SK-N-SH treated with all-trans-retinoic acid at 6 μM for 48 hours (cell line): ENCODE measurements at regions not wholly inside any gene's neighbourhood (a gene's known extent, or its start where the extent isn't known, plus 50 kb on each side); places are given as distances from the start of the nearest gene placed in this dataset.
A peak's percentile ranks its signal among the peaks of the same experiment; 100 is the strongest.

Source experiments
- ATAC-seq: fragments of 200-7000 bp; cut with Tn5 transposase; 3 replicates; pipeline ENCODE4 v1.9.1; 2020; ENCODE audit warnings: mild to moderate bottlenecking, moderate library complexity
- ARNTL ChIP-seq: fragments of 450-650 bp; formaldehyde crosslinking; IDR thresholded peaks from 2 replicates; pipeline ENCODE4 v1.5.0; 2020; ENCODE audit warnings: low read depth, mild to moderate bottlenecking, moderate library complexity, borderline replicate concordance
- BACH2 ChIP-seq: fragments of 250-450 bp; sonication (Bioruptor Pico); IDR thresholded peaks from 2 replicates; pipeline ENCODE4 v1.9.0; 2021; ENCODE audit warnings: mild to moderate bottlenecking, borderline replicate concordance
- CREB5 ChIP-seq: fragments of 250-450 bp; sonication (Bioruptor Pico); IDR thresholded peaks from 2 replicates; pipeline ENCODE4 v1.5.1; 2020; ENCODE audit warnings: low read depth, mild to moderate bottlenecking, moderate library complexity
- CSDC2 ChIP-seq: fragments of 250-450 bp; sonication (Bioruptor Pico); IDR thresholded peaks from 2 replicates; pipeline ENCODE4 v1.5.0; 2020; ENCODE audit warnings: mild to moderate bottlenecking, moderate library complexity
- CSRNP3 ChIP-seq: fragments of 250-450 bp; sonication (Bioruptor Pico); IDR thresholded peaks from 2 replicates; pipeline ENCODE4 v1.5.1; 2021; ENCODE audit warnings: mild to moderate bottlenecking, moderate library complexity
- ESRRG ChIP-seq: fragments of 250-450 bp; sonication (Bioruptor Pico); IDR thresholded peaks from 2 replicates; pipeline ENCODE4 v1.6.1; 2021; ENCODE audit warnings: mild to moderate bottlenecking
- GLIS3 ChIP-seq: fragments of 250-450 bp; sonication (Bioruptor Pico); IDR thresholded peaks from 2 replicates; pipeline ENCODE4 v1.5.0; 2020; ENCODE audit warnings: mild to moderate bottlenecking, moderate library complexity
- ISL1 ChIP-seq: fragments of 250-450 bp; sonication (Bioruptor Pico); IDR thresholded peaks from 2 replicates; pipeline ENCODE4 v2.1.2; 2022; ENCODE audit warnings: mild to moderate bottlenecking, moderate library complexity
- OSR1 ChIP-seq: fragments of 250-450 bp; sonication (Bioruptor Pico); IDR thresholded peaks from 2 replicates; pipeline ENCODE4 v1.8.0; 2022; ENCODE audit warnings: moderate library complexity, mild to moderate bottlenecking, inconsistent platforms
- PATZ1 ChIP-seq: fragments of 250-450 bp; sonication (Bioruptor Pico); IDR thresholded peaks from 2 replicates; pipeline ENCODE4 v1.8.0; 2020; ENCODE audit warnings: mild to moderate bottlenecking, moderate library complexity, borderline replicate concordance
- PPARA ChIP-seq: fragments of 250-450 bp; sonication (Bioruptor Pico); IDR thresholded peaks from 2 replicates; pipeline ENCODE4 v1.5.0; 2020; ENCODE audit warnings: mild to moderate bottlenecking, borderline replicate concordance
- RARB ChIP-seq: fragments of 250-450 bp; sonication (Bioruptor Pico); IDR thresholded peaks from 2 replicates; pipeline ENCODE4 v1.8.0; 2021; ENCODE audit warnings: mild to moderate bottlenecking, moderate library complexity
- SNAI2 ChIP-seq: fragments of 250-450 bp; sonication (Bioruptor Pico); IDR thresholded peaks from 2 replicates; pipeline ENCODE4 v1.5.0; 2020; ENCODE audit warnings: mild to moderate bottlenecking, moderate library complexity
- TCF4 ChIP-seq: fragments of 250-450 bp; sonication (Bioruptor Pico); IDR thresholded peaks from 2 replicates; pipeline ENCODE4 v1.8.0; 2021; ENCODE audit warnings: mild to moderate bottlenecking, moderate library complexity, borderline replicate concordance
- TSHZ2 ChIP-seq: fragments of 250-450 bp; sonication (Bioruptor Pico); IDR thresholded peaks from 2 replicates; pipeline ENCODE4 v1.5.0; 2020; ENCODE audit warnings: mild to moderate bottlenecking, moderate library complexity
- ZC3H10 ChIP-seq: fragments of 250-450 bp; sonication (Bioruptor Pico); IDR thresholded peaks from 2 replicates; pipeline ENCODE4 v1.5.1; 2021; ENCODE audit warnings: mild to moderate bottlenecking, moderate library complexity
- ZFP3 ChIP-seq: fragments of 250-450 bp; sonication (Bioruptor Pico); IDR thresholded peaks from 2 replicates; pipeline ENCODE4 v1.5.0; 2020; ENCODE audit warnings: mild to moderate bottlenecking, moderate library complexity
- ZFP30 ChIP-seq: fragments of 450-650 bp; formaldehyde crosslinking; IDR thresholded peaks from 2 replicates; pipeline ENCODE4 v1.5.0; 2022; ENCODE audit warnings: mild to moderate bottlenecking, moderate library complexity

- no peak for TF ChIP-seq CREB5
- TF ChIP-seq, all 23 proteins: peak for 9
Measured at GRCh38 chr1:78790174-78790573, 140.5 kb downstream of the IFI44 start (continued).

- no peak for ATAC-seq
- TF ChIP-seq ISL1 (CRISPR knock-in tag) (peak; percentile 63), ZFP30 (no peak)
- TF ChIP-seq, all 23 proteins: peak for 1
Measured at GRCh38 chr1:78792756-78793155, 143.1 kb downstream of the IFI44 start.

GRCh38 chr1:78797108-78797781 lies 147.6 kb downstream of the IFI44 start:
- no peak for ATAC-seq
- TF ChIP-seq CSRNP3 (no peak), TCF4 (CRISPR knock-in tag) (no peak), ARNTL (CRISPR knock-in tag) (no peak), PPARA (CRISPR knock-in tag) (no peak), ESRRG (CRISPR knock-in tag) (no peak), ZFP3 (CRISPR knock-in tag) (no peak), CREB5 (no peak), ZFP30 (no peak), ZC3H10 (CRISPR knock-in tag) (no peak), PATZ1 (no peak)
- TF ChIP-seq, all 23 proteins: peak for 0

- no peak for ATAC-seq
- TF ChIP-seq TCF4 (CRISPR knock-in tag) (no peak), BACH2 (no peak), ZFP3 (CRISPR knock-in tag) (no peak), CSRNP3 (no peak), TSHZ2 (CRISPR knock-in tag) (no peak), OSR1 (no peak), CREB5 (no peak), SNAI2 (CRISPR knock-in tag) (no peak), RARB (no peak), ARNTL (CRISPR knock-in tag) (no peak), CSDC2 (CRISPR knock-in tag) (no peak), PPARA (CRISPR knock-in tag) (no peak), GLIS3 (CRISPR knock-in tag) (no peak), ESRRG (CRISPR knock-in tag) (no peak)
Measured at GRCh38 chr1:78799926-78800325, 150.3 kb downstream of the IFI44 start.
